Hematopoietic multipotent progenitor cell treated with erythropoietin and hydrocortisone succinate and interleukin-3 and kit ligand, for 8 days (in vitro differentiated cells): ENCODE measurements at regions not wholly inside any gene's neighbourhood (a gene's known extent, or its start where the extent isn't known, plus 50 kb on each side); places are given as distances from the start of the nearest gene placed in this dataset.
"Not testable (repeated sequence)": the region's sequence is repeated elsewhere in the genome, so short reads cannot be mapped to it uniquely, and the experiment has no call there.

Experiments
- DNase-seq: peaks from one replicate; pipeline ENCODE4 v3.0.0-alpha.2; 2015

GRCh38 chr14:25537846-25538455 lies 488.0 kb upstream of the STXBP6 start:
- peak; percentile 63 for DNase-seq

DNA sequence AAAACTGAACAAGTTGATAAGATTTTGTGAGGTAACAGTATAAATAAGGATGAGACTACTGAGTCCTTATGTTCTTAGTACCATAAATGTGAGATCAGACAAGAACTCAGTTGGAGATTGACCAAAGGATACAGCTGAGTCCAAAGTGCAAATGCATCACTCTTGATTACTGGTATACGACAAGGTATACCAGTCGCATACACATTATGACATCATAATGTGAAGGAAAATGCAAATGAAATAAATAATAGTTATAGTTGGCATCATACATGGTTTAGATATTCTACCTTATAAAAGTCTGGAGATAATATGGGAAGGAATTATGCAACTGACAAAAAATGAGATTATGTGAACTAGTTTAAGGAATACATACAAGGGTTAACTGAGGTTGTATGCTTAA lies 476.3 kb upstream of the STXBP6 start:
- no peak for DNase-seq

- no peak for DNase-seq
Observed at GRCh38 chr14:25522926-25523325, 473.0 kb upstream of the STXBP6 start.

- no peak for DNase-seq
Observed at GRCh38 chr14:25522116-25522515, 472.2 kb upstream of the STXBP6 start.

DNA sequence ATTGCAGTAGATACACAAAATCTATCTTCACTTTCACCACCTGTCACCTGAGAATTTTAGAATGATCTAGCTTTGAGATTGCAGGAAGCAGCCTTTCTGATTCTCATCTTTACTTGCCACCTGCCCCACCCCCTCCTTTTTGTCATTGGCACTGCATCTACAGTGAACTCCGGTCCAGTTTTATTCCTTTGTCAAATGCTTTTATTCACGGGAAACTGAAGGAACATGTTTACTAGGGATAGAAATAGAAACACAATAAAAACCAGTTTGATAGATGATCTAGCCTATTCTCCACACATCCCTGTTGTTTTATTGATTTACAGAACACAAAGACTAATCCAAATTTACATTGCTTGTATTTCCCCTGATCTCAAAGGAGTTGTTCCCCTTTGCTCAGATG lies 471.7 kb upstream of the STXBP6 start:
- DNase-seq, result no peak

DNA sequence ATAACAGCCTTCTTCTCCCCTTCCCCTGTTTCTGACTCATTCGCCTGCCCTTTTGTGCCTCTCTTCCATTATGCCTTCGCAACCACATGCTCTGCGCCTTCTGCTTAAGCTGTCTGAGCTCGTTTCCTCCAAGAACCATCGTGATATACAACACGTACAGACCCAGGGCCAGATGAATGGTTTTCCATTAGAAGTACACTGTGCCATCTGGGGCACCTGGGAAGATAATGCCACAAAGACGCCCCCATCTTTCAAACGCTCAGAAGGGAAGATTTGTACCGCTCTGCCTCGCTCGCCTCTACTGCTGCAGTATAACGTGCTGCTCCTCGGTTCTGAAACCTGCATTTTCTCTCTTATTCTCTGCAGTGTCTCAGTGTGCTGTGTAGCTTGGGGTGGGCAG lies 470.9 kb upstream of the STXBP6 start:
- no peak for DNase-seq

DNA sequence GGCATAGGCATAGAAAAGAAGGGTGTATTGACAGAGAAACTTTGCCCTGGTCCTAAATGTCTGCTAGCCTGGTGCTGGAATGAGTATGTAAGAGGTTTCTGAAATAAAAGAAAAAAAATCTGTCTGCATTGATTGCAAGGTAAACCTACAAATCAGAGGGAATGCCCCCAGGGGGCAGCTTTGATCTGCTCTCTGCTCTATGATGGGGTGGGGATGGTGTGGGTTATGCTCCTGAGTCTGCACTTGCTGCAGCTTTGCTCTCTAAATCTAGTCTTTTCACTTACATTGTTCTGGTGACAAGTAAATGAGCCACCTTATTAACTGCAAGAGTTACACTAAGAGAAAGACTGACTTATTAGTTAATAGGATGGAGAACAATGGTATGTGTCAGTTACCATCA lies 468.4 kb upstream of the STXBP6 start:
- no peak for DNase-seq

DNA sequence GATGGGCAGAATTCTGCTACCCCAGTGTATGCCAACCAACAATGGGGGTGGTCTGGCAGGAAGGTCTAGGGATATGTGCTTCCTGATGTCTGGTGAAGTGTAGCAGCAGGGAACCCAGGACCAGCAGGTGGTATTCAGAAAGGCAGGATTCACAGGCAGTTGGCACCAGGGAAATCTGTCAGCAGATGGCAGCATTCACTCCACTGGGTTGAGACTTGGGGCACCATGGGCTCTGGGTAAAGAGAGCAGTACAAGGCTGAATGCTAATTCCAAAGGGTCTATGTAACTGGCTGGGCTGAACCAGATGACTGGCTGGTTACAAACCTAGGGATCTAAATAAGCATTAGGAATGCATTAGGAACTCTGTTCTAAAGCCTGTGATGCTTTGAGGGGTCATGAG lies 466.9 kb upstream of the STXBP6 start:
- DNase-seq, result no peak

DNA sequence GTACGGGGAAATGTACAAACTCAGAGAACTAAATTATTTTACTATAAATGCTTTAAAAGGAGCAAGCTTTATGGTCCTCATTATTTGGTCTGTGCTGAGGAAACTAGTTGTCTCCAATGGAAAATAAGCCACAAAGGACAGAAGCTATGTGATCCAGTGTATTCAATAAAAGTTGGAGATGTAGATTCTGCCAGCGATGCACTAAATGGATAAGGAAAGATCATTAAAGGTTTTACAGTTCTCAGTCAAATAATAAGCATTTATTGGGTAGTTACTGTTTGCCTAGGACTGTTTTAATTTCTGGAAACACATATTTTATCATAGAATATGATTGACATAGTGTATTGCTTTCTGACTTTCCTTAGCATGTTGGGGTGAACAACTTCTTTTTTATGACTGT lies 458.9 kb upstream of the STXBP6 start:
- DNase-seq, result no peak

DNA sequence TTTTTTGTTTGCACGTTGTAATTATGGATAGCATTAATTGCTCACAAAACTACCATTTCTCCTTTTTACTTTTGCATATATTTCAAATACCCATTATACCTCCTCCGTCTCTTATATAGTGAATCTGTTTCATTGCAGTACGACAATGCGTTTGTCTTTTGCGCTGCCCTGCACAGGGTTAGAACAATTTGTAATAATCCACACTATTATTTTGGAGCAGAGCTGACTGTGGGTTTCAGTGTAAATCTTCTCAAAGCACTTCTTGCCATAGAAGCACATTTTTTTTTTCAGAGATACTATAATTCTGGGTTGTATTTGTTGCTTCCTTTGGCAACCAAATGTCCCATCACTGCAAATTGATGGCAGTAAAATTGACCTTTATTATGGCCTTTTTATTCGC lies 451.8 kb upstream of the STXBP6 start:
- no peak for DNase-seq

GRCh38 chr14:25488961-25489360 lies 439.0 kb upstream of the STXBP6 start:
- no peak for DNase-seq

DNA sequence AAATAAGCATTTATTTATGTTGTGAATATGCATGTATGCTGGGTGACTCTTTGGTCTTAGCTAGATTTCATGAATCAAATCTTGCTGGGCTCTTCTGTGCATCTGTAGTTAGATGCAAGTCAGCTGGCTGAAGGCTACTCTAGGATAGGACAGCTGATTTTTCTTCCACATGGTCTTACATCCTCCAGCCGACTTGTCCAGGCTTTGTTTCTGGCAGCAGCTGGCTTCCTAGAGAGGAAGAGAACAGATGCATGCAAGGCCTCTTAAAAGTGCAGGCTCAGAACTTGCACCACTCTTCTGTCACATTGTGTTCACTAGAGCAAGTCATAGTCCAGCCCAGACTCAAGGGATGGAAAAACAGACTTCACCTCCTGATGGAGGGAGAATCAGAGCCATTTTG lies 435.4 kb upstream of the STXBP6 start:
- DNase-seq, result no peak

DNA sequence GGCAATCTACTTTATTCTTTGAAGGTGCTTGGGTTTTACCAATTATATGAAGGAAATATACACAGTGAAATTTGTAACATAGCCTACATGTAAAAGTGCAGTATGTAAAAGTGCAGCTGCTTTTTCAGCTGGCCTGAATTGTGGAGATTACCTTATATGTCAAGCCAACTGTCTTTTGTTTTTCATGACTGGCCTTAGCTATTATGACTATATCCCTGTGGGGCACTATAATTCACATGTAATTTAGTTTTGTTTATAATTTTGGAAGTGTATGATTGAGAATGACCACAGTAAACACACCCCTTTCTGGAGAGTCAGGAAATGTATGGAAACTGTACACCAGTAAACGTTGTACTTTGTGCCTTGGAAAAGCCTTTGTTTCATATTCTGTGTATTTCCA lies 435.0 kb upstream of the STXBP6 start:
- no peak for DNase-seq

DNA sequence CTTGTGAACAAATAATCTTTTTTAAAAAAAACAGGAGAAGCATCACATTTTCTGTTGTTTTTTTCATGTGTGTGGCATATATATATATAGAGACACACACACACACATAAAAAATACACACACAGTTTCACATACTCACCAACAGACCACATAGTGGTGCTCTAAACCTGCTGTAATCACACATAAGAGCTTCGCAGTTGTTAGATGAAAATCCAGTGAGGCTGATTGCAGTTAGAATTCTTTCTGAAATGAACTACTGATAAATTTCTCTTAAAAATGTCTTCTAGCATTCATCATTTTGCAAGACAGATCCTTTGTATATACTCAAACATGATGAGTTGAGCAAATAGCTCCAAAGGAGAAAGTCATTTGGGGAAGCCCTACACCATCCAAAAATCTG lies 434.3 kb upstream of the STXBP6 start:
- no peak for DNase-seq

DNA sequence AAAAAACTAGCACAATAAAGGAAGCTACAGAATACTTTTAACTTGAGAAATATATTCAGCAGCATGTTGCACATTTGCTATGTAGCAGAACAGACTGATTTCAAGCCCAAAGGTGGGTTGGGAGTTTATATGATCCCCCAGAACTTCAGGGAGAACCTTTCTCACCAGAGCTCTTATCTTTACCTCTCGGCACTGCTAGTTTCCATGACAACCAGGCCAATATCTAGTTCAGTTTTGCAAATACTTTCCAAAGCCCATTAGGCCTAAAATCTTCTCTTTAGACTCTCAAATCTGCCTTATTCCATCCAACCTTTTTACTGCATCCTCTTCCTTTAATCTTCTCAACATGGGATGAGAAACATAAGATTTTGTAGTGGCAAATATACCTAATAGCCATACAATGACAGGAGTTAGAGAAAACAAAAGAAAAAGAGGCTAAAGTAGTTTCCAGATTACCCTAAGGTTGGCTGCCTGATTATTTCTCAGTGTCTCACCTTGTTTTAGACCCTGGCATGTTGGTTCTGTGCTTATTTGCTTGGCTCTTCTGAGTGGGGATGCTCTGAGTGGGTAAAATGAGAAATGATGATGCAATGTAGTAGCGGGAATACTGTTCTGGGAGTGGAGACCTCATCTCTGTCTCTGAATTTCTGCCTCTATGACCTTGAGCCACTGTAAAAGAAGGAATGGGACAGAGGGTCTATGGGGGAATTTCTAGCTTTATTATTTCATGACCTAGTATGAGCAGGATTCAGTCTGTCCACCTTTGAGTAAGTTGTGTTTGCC lies 427.6 kb upstream of the STXBP6 start:
- DNase-seq, result no peak

DNA sequence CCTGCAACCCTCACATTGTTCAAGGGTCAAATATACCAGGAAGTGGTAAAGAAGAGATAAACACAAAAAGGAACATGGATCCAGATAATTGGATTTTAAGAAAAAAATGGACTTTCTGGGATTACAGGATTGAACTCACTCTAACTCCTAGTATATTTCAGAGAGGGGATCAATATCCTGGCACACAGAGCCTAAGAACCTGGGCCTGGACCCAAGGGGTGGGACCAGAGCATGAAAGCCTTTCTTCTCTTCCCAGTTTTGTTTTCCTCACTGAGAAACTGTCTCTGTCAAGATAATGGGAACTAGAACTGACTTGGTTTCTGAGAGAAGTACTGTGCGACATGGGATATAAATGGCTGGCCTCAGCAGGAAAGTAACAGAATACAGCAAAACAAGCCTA lies 422.8 kb upstream of the STXBP6 start:
- DNase-seq, result no peak

- no peak for DNase-seq
Observed at GRCh38 chr14:25464772-25465171, 414.8 kb upstream of the STXBP6 start.

- no peak for DNase-seq
Observed at GRCh38 chr14:25464078-25464477, 414.1 kb upstream of the STXBP6 start.

GRCh38 chr14:25463480-25463879 lies 413.5 kb upstream of the STXBP6 start:
- no peak for DNase-seq

DNA sequence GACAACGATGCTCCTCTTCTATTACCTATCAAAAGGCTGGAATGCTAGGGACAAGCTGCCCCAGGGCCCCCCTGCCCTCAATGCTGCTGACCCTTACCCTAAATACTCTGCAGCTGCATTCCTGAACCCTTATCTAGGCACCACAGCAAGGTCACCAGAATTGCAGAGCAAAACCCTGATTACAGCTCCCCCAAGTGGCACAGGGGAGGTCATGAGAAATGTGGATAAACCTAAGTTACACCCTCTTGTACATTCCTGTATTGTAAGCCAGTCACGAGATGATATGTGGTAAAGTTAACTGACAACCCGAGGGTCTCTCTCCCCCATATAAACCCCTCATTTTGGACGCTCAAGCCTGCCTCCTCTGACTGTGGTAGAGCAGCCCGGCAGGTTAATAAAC lies 411.8 kb upstream of the STXBP6 start:
- no peak for DNase-seq

GRCh38 chr14:25444381-25444780 lies 394.4 kb upstream of the STXBP6 start:
- no peak for DNase-seq

DNA sequence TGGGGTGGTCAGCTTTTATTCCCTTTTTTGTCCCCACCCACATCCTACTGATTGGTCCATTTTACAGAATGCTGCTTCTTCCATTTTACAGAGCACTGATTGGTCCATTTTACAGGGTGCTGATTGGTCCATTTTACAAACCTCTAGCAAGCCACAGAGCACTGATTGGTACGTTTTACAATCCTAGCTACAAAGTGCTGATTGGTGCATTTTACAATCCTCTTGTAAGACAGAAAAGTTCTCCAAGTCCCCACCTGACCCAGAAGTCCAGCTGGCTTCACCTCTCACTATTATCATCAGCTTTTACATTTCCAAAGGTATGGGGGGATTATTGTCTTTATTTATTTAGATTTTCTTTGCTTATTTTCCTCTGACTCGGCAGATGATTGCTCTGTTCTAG lies 390.4 kb upstream of the STXBP6 start:
- not testable (repeated sequence) for DNase-seq

DNA sequence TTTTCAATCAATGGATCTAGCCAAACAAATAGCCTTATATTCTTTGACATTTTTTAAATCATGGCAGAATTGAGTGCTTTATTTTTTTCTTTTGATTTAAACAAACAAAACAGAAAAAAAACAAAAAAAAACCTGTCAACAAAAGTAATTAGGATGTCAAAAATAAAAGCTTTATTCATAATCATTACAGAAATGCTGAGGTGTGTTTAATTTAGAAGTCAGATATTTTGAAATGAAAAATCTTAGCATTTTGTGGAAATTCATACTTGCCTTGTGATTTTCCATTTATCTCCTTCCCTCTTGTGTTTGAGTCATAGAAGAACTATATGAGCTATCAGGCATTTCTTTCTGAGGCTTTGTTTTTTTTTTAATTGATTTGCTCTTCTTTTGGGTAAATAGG lies 387.0 kb upstream of the STXBP6 start:
- DNase-seq, result no peak

DNA sequence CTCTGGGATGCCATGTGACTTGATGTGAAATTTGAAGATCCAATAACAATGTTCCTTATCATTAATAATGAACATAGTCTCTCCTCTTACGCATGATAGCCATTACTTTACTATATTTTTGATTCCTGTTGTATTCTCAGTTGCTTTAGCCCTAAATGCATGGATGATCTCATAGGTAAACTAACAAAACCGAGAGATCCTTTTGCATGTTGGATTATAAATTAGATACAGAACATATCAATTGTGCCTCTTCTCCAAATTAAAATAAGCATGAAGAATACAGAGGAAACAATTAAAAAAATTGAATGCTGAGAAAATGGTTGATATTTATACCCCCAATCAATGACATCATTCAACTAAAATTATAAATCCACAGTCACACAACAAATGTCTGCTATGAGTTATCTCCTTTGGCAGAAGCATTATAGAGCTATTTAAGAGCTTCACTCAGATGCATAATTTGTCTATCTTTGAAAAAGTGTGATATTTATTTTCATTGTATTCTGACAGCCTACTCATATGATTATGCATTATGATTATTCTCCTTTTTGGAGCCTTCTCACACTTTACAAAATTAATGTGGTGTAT lies 386.4 kb upstream of the STXBP6 start:
- no peak for DNase-seq
